HG03135 (cell line): ENCODE measurements at regions not wholly inside any gene's neighbourhood (a gene's known extent, or its start where the extent isn't known, plus 50 kb on each side); places are given as distances from the start of the nearest gene placed in this dataset.

Experiments used
- ATAC-seq: cut with Tn5 transposase; IDR thresholded peaks from one replicate; pipeline ENCODE4 v1.9.1; 2021; ENCODE audit warnings: mild to moderate bottlenecking, moderate library complexity; ENCODE audit not compliant: unreplicated experiment

DNA sequence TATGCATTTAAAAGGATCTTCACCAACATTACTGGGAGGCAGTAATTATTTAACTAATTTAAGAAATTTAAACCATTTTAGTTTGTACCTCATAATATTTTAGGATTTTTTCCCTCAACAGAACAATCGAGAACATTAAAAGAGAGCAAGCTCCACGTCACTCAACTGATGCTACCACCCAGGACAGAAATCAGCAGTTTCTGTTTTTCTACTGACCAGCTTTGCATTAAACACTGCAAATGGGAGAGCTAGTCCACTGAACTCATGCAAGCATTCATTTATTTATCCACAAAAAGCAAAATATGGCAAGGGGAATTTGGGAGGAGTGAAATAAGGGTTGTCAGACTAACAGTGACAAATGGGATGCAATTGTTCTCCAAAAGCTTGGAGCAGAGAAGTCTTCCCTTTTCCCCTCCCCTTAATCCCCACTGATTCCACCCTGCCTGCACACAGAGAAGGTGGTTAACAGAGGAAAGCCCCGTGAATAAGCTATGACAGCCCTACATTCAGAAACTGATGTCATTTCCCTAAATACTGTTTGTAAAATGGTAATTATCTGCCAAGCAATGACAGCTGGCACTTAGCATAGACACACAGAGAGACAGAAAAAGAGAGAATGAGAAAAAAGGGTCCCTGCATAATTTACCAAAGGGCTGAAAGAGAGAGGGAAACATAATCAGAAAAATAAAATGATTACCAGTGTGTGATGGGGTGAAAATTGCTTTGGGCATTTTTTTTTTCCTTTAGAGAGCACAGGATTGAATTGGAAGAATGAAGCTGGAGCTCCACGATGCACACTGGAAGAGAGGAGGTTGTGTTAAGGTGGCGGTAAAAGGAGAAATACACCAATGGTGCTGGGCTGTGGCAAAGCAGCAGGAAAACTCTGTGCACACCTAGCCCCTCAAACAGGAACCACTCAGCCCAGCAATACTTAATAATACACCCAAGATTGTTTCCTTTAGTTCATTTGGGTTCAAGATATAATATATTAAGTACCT lies 777.4 kb downstream of the TUSC7 start:
- ATAC-seq = peak; percentile 71

DNA sequence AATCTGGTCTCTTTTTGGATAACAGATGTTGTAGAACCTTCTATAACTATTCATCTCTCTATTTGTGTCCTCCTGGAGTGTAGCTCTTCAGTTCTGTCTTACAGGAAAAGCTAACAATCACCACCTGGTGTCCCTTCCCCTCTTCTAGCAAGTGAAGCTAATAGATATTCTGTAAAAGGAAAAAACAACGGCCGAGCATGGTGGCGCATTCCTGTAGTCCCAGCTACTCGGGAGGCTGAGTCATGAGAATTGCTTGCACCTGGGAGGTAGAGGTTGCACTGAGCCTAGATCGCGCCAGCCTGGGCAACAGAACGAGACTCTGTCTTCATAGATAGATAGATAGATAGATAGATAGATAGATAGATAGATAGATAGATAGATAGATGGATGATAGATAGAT lies 779.4 kb downstream of the TUSC7 start:
- no peak for ATAC-seq

DNA sequence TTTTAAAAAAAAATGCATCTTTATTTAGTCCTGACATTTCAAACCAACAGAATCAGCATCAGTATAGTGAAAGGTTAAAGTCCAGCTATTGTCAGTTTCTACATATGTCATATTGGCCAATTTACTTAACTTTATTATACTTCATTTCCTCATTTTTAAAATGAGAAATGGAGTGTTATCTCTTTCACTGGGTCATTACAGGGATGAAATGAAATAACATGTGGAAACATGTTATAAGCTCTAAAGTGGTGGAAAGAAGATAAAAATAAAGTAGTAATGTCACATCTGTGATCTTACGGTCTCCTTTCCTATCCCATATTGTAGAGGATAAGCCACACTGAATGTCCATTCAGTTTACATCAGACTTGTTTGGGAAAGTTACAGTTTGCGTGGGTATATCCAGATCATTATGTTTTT lies 780.1 kb downstream of the TUSC7 start:
- no peak for ATAC-seq

GRCh38 chr3:117490716-117491115 lies 781.1 kb downstream of the TUSC7 start:
- ATAC-seq = no peak

GRCh38 chr3:117495620-117496019 lies 786.0 kb downstream of the TUSC7 start:
- ATAC-seq = no peak

DNA sequence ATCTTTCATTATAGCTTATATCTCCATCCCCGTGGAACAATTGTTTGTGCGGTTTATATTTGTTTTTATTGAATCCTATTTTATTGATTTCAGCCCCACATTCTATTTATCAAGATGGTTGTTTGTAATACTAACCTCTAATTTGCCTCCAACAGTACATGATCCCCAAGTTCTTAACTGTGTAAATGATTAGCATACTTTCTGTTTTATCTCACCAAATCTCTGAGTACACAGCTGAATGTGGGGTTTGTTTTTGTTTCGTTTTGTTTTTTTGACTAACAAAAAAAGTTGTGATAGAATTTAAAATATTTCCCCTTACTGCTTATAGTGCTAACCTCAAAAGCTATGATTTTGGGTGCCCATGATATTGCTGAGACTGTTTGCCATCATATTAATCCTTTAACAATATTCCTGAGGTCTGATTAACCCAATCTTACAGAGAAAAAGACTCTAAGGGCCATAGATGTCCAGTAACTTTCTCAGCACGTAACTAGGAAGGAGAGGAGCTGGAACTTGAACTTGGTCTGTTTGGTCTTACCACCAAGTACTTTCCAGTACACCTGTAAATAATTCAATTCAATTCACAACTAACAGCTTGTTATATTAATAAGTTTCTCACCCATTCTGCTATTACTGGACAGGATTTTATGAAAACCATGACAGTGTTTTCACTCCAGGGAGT lies 789.8 kb downstream of the TUSC7 start:
- no peak for ATAC-seq

GRCh38 chr3:117507958-117508357 lies 798.4 kb downstream of the TUSC7 start:
- ATAC-seq = no peak

DNA sequence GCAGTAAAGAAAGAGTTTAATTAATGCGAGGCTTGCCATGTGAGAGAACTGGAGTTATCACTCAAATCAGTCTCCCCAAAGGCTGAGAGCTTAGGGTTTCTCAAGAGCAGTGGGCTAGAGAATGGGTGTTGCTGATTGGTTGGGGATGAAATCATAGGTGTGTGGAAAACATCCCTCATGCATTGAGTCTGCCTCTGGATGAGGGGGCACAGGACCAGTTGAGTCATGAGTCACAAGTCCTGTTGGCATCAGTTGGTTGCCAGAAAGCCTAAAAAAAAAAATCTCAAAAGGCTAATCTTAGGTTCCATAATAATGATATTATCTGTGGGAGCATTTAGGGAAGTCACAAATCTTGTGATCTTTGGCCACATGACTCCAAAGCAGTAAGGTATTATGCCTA lies 800.3 kb downstream of the TUSC7 start:
- no peak for ATAC-seq

DNA sequence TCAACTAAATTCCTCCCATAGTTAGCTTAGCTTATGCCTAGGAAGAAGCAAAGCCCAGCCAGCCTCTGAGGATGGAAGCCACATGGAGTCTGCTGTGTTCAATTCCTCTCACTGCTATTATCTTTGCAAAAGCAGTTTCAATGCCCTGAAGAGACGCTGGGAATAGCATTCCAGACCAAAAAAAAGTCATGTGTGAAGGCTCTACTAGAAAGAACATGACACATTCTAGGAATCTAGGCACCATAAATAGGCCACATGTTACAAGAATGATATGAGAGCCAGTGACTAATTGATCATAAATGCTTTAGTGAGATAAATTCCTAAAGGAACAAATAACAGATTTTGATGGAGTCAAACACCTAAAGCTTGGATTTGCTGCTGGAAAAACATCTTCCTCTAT lies 800.8 kb downstream of the TUSC7 start:
- ATAC-seq = no peak

- ATAC-seq = no peak
Measured at GRCh38 chr3:117512975-117513374, 803.4 kb downstream of the TUSC7 start.

- ATAC-seq = no peak
Measured at GRCh38 chr3:117515309-117515708, 805.7 kb downstream of the TUSC7 start.

DNA sequence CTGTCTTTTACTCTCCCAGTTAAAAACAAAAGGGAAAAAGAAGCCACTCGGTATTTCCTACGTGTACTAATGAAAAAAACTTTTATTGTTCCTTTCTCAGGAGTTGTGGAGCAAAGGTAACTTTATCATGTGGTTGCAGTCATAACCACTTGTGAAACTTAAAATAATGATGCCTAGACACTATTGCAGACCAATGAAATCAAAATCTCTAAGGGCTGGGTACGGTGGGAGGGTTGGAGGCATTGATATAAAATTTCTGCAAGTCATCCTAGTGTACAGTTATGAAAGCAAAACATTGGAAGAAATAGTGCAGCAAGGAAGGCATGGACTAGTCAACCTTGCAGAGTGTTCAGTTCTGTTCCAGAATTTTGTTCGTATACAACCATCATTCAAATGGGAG lies 808.8 kb downstream of the TUSC7 start:
- ATAC-seq = no peak

DNA sequence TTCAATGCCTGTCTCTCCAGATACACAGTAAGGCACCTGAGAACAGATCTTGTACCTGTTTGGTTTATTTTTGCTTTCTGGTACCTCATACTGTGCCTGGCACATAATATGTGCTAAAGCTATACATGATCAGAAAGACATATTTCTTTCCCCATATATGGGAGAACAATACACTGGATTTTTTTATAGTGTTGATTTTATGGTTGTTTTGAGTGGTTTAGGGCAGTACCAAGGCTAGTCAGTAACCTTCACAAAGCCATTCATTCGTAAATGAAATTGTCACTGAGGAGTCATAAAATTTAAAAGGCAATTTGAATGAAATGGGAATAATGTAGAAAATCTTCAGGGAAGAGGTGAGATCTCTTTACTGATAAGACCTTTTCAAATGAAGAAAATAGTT lies 810.2 kb downstream of the TUSC7 start:
- ATAC-seq = no peak

DNA sequence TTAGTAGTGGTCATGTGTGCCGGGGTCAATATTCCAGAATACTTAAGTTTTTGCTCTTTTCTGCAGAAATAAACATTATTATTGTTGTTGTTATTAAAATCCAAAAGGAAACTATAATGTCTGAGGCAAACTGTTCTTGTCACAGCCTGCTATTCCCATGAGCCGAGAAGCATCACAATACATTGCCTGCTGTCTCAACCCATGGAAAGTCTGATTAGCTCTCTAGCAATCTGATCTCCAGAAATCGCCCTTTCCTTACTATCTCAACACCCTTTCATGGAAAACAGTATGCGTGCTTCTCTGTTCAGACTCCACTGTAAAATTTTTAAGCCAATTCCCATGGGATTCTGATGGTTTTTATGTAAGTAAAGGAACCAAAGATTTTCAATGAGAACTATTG lies 811.0 kb downstream of the TUSC7 start:
- ATAC-seq = no peak

GRCh38 chr3:117523418-117523817 lies 813.8 kb downstream of the TUSC7 start:
- no peak for ATAC-seq

DNA sequence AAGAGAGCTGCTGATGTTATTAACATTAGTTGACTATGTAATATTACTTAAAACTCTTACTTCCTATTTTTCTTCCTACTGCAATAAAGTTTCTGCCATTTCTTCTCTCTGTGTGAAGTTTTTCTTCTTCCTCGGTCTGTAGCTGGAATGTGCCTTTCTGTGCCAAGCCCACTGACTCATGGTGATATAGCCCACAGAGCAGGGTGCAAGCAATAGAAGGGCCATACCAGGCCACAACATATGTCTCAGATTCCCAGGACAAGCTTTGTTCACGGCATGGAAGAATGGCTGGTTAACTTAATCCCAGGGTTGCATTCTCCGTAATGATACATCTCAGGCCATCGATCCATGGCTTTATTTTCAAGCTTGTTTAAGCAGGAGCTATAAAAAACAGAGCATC lies 815.3 kb downstream of the TUSC7 start:
- ATAC-seq = no peak

DNA sequence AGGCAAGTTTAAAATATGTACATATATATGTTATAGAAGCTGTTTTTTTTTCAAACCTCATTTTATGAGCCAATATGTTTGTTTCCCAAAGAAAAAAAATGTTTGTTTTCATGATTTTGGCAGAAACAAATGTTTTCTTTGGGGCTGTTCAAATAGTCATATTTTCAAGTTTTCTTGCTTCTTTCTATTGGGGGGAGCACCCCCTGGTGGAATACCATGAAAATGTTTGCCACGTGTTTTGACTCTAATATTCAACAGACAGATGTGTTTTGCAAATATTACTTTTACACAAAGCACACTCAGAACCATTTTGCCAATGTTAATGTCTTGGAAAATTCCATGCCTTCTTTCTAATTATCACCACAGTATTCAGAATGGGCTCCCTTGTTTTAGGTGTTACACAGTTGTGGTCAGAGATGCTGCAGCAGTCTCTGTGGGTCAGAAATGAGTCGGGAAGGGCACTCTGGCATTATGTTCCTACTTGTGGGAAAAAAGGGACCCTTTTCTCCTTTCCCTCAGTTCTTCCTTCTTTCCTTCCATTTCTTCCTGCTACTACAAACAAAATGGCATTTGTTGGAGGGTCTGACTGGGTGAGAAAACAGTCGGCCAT lies 817.0 kb downstream of the TUSC7 start:
- no peak for ATAC-seq

GRCh38 chr3:117527346-117527745 lies 817.8 kb downstream of the TUSC7 start:
- ATAC-seq = no peak

DNA sequence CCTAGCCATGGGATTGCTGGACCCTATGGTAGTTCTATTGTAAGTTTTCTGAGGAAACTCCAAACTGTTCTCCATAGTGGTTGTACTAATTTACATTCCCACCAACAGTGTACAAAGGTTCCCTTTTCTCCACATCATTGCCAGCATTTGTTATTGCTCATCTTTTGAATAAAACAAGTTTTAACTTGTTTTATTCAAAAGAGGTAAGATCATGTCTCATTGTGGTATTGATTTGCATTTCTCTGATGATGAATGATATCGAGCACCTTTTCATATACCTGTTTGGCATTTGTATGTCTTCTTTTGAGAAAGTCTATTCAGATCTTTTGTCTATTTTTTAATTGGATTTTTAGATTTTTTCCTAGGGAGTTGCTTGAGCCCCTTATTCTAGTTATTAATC lies 819.1 kb downstream of the TUSC7 start:
- no peak for ATAC-seq

DNA sequence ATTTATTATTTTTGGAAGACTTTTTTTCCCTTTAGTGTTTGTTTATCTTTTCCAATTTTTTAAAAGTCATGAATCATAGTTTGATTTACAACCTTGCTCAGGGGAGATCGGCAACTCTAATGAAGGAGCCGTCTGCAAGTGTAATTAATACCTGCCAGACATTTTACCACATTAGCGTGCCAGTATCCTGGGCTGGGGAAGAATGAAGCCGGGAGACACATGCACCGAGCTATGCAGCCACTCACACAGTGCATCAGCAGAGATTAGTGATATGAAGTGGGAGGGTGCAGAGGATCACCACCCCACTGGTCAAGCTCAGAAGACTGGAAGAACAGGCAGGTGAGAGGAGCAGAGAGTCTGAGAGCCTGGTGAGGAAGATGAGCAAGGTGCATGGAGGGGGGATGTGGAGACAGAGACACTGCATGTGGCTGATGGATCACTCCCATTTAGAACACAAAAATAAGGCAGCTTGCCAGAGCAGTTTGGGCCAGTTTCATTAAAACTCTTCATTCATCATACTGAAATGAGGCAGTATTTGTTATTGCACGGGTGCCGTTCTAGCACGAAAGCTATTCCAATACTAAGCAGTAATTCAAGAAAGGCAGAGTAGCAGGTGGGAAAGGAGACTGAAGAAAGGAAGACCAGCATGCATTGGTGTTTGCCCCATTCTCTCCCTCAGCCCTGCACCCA lies 821.6 kb downstream of the TUSC7 start:
- ATAC-seq = no peak

DNA sequence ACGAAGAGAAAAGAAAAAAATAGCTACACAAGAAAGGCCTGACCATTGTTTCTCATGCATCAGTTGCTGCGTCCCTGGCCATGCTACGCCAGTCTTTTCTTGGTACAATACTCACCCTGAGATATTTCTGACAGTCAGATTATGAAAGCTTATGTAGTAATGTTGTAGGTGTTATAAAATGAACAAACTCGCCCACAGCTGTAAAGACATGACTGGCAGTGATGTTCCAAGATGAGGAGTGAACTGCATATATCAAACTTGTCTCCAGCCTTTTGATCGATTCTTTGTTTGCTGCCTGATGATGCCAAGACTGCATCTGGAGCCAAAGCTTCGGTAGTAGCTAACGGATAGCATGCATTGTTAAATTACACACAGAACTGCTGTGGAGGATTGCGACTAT lies 822.7 kb downstream of the TUSC7 start:
- no peak for ATAC-seq
